ENCODE measurements at regions not wholly inside any gene's neighbourhood (a gene's known extent, or its start where the extent isn't known, plus 50 kb on each side); places are given as distances from the start of the nearest gene placed in this dataset.

DNA sequence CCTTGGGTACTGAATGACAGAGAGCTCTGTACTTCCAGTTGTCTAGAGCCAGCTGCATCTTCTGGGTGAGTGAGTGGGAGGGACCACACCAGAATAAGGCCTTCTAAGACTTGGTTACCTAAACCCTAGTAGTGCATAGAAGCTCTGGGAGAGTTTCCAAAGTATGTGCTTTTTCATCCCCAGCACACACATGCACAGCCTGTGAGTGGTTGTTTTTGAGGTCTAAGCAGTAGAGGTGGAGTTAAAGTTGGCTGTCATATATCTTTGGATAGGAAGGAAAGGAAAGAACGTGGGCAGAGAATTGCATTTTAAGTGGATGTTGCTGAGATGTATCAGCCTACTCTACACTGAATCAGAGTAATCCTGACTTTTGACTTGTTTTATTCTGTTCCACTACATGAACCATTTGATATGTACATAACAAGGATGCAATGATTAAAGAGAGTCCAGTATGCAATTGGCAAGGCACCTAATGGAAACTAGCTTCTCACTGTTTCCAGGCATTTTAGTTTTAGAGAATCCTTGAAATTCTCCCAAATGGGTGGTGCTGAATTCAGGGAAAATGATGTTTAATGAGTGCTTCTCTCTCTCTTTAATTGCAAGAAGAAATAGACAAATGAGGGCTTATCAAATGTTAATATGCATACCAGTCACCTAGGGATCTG, 51.8 kb upstream of the PRICKLE1 start:
- H3K4me3 ChIP-seq (ENCODE audit: low read depth, low read length) = no peak overlapping the region
- DNase-seq (ENCODE audit: low read depth) = peak; percentile 43

DNA sequence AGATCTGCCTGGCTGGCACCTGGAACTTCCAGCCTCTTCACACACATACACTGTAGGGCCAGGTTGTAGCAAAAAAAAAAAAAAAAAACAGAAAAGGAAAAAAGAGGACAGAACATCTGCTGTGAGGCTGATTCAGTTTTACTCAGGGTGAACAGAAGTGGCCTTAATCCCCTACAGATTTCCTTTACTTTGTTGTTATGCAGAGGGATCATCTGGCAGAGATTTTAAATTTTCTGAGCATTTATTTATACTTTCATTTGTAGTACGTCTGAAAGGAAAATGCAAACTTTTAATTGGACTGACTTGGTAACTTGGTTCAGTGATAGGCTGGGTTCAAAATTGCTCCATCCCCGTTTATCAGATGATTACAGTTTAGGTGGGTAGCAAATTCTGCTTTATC, 50.8 kb upstream of the PRICKLE1 start:
- no peak for DNase-seq (ENCODE audit: low read depth)
- no peak overlapping the region for H3K4me3 ChIP-seq (ENCODE audit: low read depth, low read length)

- no peak for DNase-seq (ENCODE audit: low read depth)
- H3K4me3 ChIP-seq (ENCODE audit: low read depth, low read length) = no peak overlapping the region
Measured at GRCh38 chr12:42639556-42639955, 50.0 kb upstream of the PRICKLE1 start.
